ENCODE measurements at regions not wholly inside any gene's neighbourhood (a gene's known extent, or its start where the extent isn't known, plus 50 kb on each side); places are given as distances from the start of the nearest gene placed in this dataset.
A peak's percentile ranks its signal among the peaks of the same experiment; 100 is the strongest.
"Not testable (repeated sequence)": the region's sequence is repeated elsewhere in the genome, so short reads cannot be mapped to it uniquely, and the experiment has no call there.

GRCh38 chr3:116517308-116517707 lies 72.0 kb upstream of the LSAMP start:
- H3F3A ChIP-seq (replicated peaks; ENCODE audit: insufficient read depth) = no peaks in the 10 kb centered on the region
- DNase-seq = no peak
- H3K9me3 ChIP-seq = no peaks in the 10 kb centered on the region
- ChIA-PET CTCF (interaction anchor here (0.7 kb wide), 1 partner anchor 562 kb away, joined by 3 read pairs; no protein-coding TSS in a partner anchor), POLR2A (no interaction called here)
- H3K9me2 ChIP-seq = no peaks in the 10 kb centered on the region
- no peaks in the 10 kb centered on the region for H3K36me3 ChIP-seq (replicated peaks in 1 of 2; ENCODE audit: control insufficient read depth in 1 of 2, insufficient read depth in 2 of 2, low read length in 1 of 2)
- 30% methylated on average over 1 of the region's 1 CpG for WGBS (ENCODE audit: low lambda C conversion rate)
- H2AFZ ChIP-seq (ENCODE audit: low read depth) = no peak overlapping the region
- no peaks in the 10 kb centered on the region for H3K79me2 ChIP-seq (ENCODE audit: insufficient read depth)
- no peak overlapping the region for H3K9ac ChIP-seq
- no peak overlapping the region for H3K4me3 ChIP-seq (ENCODE audit: low read depth in 2 of 2, low read length in 1 of 2)
- H3K4me1 ChIP-seq (ENCODE audit: control insufficient read depth in 1 of 2, insufficient read depth in 2 of 2, low read depth in 1 of 2, low read length in 1 of 2) = no peaks in the 10 kb centered on the region
- H3K4me2 ChIP-seq = no peak overlapping the region
- TF ChIP-seq CTCF (IDR thresholded peaks at IDR 0.05) (peak; percentile 56), TAF1 (IDR thresholded peaks at IDR 0.05; ENCODE audit: borderline replicate concordance, low read depth, low read length) (no peak)
- H3K27me3 ChIP-seq (ENCODE audit: insufficient read depth) = no peaks in the 10 kb centered on the region
- H4K20me1 ChIP-seq (ENCODE audit: insufficient read depth) = no peaks in the 10 kb centered on the region
- no peak overlapping the region for H3K27ac ChIP-seq (ENCODE audit: low read depth in 2 of 2, low read length in 1 of 2)

- H3K27ac ChIP-seq (ENCODE audit: low read depth in 2 of 2, low read length in 1 of 2); H3F3A ChIP-seq (replicated peaks; ENCODE audit: insufficient read depth); H3K9me2 ChIP-seq; H2AFZ ChIP-seq (ENCODE audit: low read depth); DNase-seq; H3K4me3 ChIP-seq (ENCODE audit: low read depth in 2 of 2, low read length in 1 of 2); H3K4me1 ChIP-seq (ENCODE audit: control insufficient read depth in 1 of 2, insufficient read depth in 2 of 2, low read depth in 1 of 2, low read length in 1 of 2); H3K4me2 ChIP-seq; H3K79me2 ChIP-seq (ENCODE audit: insufficient read depth); CTCF ChIA-PET; H3K9ac ChIP-seq; H3K36me3 ChIP-seq (replicated peaks in 1 of 2; ENCODE audit: control insufficient read depth in 1 of 2, insufficient read depth in 2 of 2, low read length in 1 of 2); H3K9me3 ChIP-seq; H4K20me1 ChIP-seq (ENCODE audit: insufficient read depth); POLR2A ChIA-PET; H3K27me3 ChIP-seq (ENCODE audit: insufficient read depth): not testable (repeated sequence)
- WGBS (ENCODE audit: low lambda C conversion rate) = 63% methylated on average over 6 of the region's 26 CpGs
Measured at GRCh38 chr3:116519101-116519500, 73.8 kb upstream of the LSAMP start.

- H3K4me1 ChIP-seq (ENCODE audit: control insufficient read depth in 1 of 2, insufficient read depth in 2 of 2, low read depth in 1 of 2, low read length in 1 of 2); H3K9ac ChIP-seq; H3K4me3 ChIP-seq (ENCODE audit: low read depth in 2 of 2, low read length in 1 of 2); H3K4me2 ChIP-seq; H3F3A ChIP-seq (replicated peaks; ENCODE audit: insufficient read depth); H3K36me3 ChIP-seq (replicated peaks in 1 of 2; ENCODE audit: control insufficient read depth in 1 of 2, insufficient read depth in 2 of 2, low read length in 1 of 2); H3K27me3 ChIP-seq (ENCODE audit: insufficient read depth); H3K9me3 ChIP-seq; H4K20me1 ChIP-seq (ENCODE audit: insufficient read depth); H3K79me2 ChIP-seq (ENCODE audit: insufficient read depth); DNase-seq; POLR2A ChIA-PET; H3K27ac ChIP-seq (ENCODE audit: low read depth in 2 of 2, low read length in 1 of 2); CTCF ChIA-PET; H2AFZ ChIP-seq (ENCODE audit: low read depth); H3K9me2 ChIP-seq: not testable (repeated sequence)
- 67% methylated on average over 3 of the region's 3 CpGs for WGBS (ENCODE audit: low lambda C conversion rate)
Measured at GRCh38 chr3:116519823-116520222, 74.5 kb upstream of the LSAMP start.

GRCh38 chr3:116524453-116525210 lies 79.3 kb upstream of the LSAMP start:
- Histone ChIP-seq H3K9me3 (no peaks in the 10 kb centered on the region), H3K79me2 (ENCODE audit: insufficient read depth) (no peaks in the 10 kb centered on the region), H3K36me3 (replicated peaks in 1 of 2; ENCODE audit: control insufficient read depth in 1 of 2, insufficient read depth in 2 of 2, low read length in 1 of 2) (no peaks in the 10 kb centered on the region), H3F3A (replicated peaks; ENCODE audit: insufficient read depth) (no peaks in the 10 kb centered on the region), H3K27ac (ENCODE audit: low read depth in 2 of 2, low read length in 1 of 2) (peak overlapping the region in 1 of 2 experiments; percentile 21; a peak in 1 of 4 replicates), H4K20me1 (ENCODE audit: insufficient read depth) (no peaks in the 10 kb centered on the region), H3K4me3 (ENCODE audit: low read depth in 2 of 2, low read length in 1 of 2) (no peak overlapping the region), H3K4me2 (no peak overlapping the region), H3K9me2 (no peaks in the 10 kb centered on the region), H2AFZ (ENCODE audit: low read depth) (peak overlapping the region; percentile 7; the same call in 1 of the 2 replicates), H3K27me3 (ENCODE audit: insufficient read depth) (no peaks in the 10 kb centered on the region), H3K9ac (no peak overlapping the region), H3K4me1 (ENCODE audit: control insufficient read depth in 1 of 2, insufficient read depth in 2 of 2, low read depth in 1 of 2, low read length in 1 of 2) (no peaks in the 10 kb centered on the region)
- CTCF ChIA-PET = no interaction called here
- DNase-seq = no peak
- 44% methylated on average over 4 of the region's 4 CpGs for WGBS (ENCODE audit: low lambda C conversion rate)
- POLR2A ChIA-PET = no interaction called here
- peak; percentile 41; the same call in 1 of the 2 replicates for TF ChIP-seq FOSL2 (IDR thresholded peaks at IDR 0.05; ENCODE audit: borderline replicate concordance, low read depth)
- peak; percentile 32; the same call in 1 of the 2 replicates for TF ChIP-seq JUND (IDR thresholded peaks at IDR 0.05)
- TF ChIP-seq MEF2A (IDR thresholded peaks at IDR 0.05; ENCODE audit: borderline replicate concordance, low read depth) = no peak

All from SK-N-SH (cell line).